ENCODE measurements at regions not wholly inside any gene's neighbourhood (a gene's known extent, or its start where the extent isn't known, plus 50 kb on each side); places are given as distances from the start of the nearest gene placed in this dataset.

DNA sequence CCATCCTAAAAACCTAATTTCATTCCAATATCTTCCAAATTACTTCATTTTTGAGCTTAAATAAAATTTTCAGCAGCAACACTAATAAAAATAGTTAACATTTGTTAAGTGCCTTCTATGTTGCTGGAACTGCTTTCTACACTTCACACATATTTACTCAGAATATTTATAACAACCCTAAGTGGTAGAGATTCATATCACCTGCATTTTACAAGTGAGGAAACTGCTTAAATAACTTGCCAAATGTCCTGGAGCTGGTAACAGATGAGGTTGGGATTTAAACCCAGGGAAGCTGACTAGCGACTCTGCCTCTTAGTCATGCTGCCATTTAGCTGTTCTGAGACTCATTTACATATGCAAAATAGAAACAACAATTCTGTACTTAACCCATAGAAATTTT lies 86.1 kb upstream of the PBX1 start:
- TF ChIP-seq NFRKB (IDR thresholded peaks at IDR 0.05) (no peak), ELF4 (IDR thresholded peaks at IDR 0.05) (no peak), BHLHE40 (IDR thresholded peaks at IDR 0.05; ENCODE audit: borderline replicate concordance) (no peak), TARDBP (IDR thresholded peaks at IDR 0.05) (no peak)
